GM12873 (cell line): ENCODE measurements at regions not wholly inside any gene's neighbourhood (a gene's known extent, or its start where the extent isn't known, plus 50 kb on each side); places are given as distances from the start of the nearest gene placed in this dataset.

ENCODE experiments used
- TF ChIP-seq, protein P1 (sequence below): IDR thresholded peaks from 2 replicates; pipeline ENCODE4 v1.5.1; 2012; ENCODE audit warnings: low read depth, mild to moderate bottlenecking, moderate library complexity, low read length, control low read depth; ENCODE audit not compliant: insufficient read depth; ENCODE audit errors: missing control alignments

- TF ChIP-seq, protein P1, sequence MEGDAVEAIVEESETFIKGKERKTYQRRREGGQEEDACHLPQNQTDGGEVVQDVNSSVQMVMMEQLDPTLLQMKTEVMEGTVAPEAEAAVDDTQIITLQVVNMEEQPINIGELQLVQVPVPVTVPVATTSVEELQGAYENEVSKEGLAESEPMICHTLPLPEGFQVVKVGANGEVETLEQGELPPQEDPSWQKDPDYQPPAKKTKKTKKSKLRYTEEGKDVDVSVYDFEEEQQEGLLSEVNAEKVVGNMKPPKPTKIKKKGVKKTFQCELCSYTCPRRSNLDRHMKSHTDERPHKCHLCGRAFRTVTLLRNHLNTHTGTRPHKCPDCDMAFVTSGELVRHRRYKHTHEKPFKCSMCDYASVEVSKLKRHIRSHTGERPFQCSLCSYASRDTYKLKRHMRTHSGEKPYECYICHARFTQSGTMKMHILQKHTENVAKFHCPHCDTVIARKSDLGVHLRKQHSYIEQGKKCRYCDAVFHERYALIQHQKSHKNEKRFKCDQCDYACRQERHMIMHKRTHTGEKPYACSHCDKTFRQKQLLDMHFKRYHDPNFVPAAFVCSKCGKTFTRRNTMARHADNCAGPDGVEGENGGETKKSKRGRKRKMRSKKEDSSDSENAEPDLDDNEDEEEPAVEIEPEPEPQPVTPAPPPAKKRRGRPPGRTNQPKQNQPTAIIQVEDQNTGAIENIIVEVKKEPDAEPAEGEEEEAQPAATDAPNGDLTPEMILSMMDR = no peak
Measured at GRCh38 chr6:125526007-125526720, 223.3 kb upstream of the HEY2 start.

- TF ChIP-seq, protein P1 = no peak
Measured at GRCh38 chr6:125528621-125529041, 220.8 kb upstream of the HEY2 start.

DNA sequence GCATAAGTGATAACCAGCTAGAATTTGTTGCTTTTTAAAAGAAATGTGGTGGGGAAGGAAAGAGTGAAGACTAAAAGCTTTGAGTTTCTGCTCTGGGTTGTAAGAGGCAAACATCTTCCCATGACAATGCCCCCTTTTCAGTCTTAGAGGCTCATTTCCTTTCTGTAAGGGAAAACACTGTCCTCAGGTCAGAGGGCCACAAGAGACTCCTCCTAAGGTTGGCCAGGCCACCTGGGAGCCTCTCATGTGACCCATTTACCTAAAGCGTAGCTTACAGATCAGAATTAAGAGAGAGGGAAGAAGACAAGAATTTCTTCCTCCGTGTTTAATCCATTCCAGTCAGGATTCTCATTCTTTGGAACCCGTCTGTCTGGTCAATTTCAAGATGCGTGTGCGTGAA lies 220.4 kb upstream of the HEY2 start:
- TF ChIP-seq, protein P1 = no peak

DNA sequence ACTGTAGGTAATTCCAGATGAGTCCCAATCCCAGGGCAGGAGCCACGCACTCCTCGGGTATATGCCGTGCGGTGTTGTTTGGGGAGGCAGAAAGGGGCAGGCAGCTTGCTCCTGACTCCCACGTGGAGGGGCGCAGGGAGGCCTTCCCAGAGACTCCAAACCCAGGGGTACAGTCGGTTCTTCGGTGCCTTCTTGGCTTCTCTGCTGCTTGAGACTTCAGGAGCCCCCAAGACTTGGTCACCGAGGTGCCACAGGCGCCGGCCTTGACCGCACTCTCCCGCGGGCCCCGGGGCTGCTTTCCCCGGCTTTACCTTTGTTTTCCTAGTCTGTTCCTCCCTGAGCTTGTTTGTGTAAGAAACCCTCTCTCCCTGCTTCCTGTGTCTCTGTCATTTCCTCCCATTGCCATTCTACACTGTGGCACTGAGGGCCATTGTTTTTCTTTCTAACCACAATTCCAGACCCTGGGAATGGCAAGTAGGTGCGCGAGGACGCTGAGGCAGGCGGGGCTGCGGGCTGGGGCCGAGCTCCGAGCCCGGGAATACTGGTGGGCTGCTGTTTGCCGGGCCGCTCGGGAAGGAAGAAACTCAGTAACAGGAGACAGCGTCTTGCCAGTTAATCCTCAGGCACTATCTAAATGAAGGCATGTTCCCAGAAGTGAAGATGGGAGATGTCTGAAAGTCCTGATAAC lies 215.6 kb upstream of the HEY2 start:
- TF ChIP-seq, protein P1 = no peak

GRCh38 chr6:125534430-125535263 lies 214.8 kb upstream of the HEY2 start:
- TF ChIP-seq, protein P1 = no peak

- TF ChIP-seq, protein P1 = no peak
Measured at GRCh38 chr6:125537090-125537489, 212.3 kb upstream of the HEY2 start.

- TF ChIP-seq, protein P1 = no peak
Measured at GRCh38 chr6:125539892-125540291, 209.5 kb upstream of the HEY2 start.
